ENCODE measurements at regions not wholly inside any gene's neighbourhood (a gene's known extent, or its start where the extent isn't known, plus 50 kb on each side); places are given as distances from the start of the nearest gene placed in this dataset.
A peak's percentile ranks its signal among the peaks of the same experiment; 100 is the strongest.

GRCh38 chr12:131355361-131356245, 355.3 kb upstream of the SFSWAP start:
- no peak for DNase-seq
- no peak for TF ChIP-seq CTCF (IDR thresholded peaks at IDR 0.05)
- TF ChIP-seq POLR2A (IDR thresholded peaks at IDR 0.05): no peak
- H3K27me3 ChIP-seq: no peaks in the 10 kb centered on the region
- H3K4me3 ChIP-seq: no peak overlapping the region
- H3K36me3 ChIP-seq: no peaks in the 10 kb centered on the region
- no peak overlapping the region for H3K27ac ChIP-seq
- H3K4me1 ChIP-seq: no peaks in the 10 kb centered on the region
- no peaks in the 10 kb centered on the region for H3K9me3 ChIP-seq

- TF ChIP-seq CTCF (IDR thresholded peaks at IDR 0.05): no peak
- no peak for TF ChIP-seq POLR2A (IDR thresholded peaks at IDR 0.05)
- no peaks in the 10 kb centered on the region for H3K27me3 ChIP-seq
- H3K36me3 ChIP-seq: no peaks in the 10 kb centered on the region
- no peaks in the 10 kb centered on the region for H3K4me1 ChIP-seq
- no peak overlapping the region for H3K27ac ChIP-seq
- peak in 1 of 3 donors; percentile 15 for DNase-seq
- no peaks in the 10 kb centered on the region for H3K9me3 ChIP-seq
- no peak overlapping the region for H3K4me3 ChIP-seq
Observed at GRCh38 chr12:131356485-131357184, 354.3 kb upstream of the SFSWAP start.

GRCh38 chr12:131357185-131357747, 353.6 kb upstream of the SFSWAP start:
- TF ChIP-seq CTCF (IDR thresholded peaks at IDR 0.05): no peak
- no peak for TF ChIP-seq POLR2A (IDR thresholded peaks at IDR 0.05)
- H3K9me3 ChIP-seq: no peaks in the 10 kb centered on the region
- no peaks in the 10 kb centered on the region for H3K27me3 ChIP-seq
- DNase-seq: peak in 1 of 3 donors; percentile 21
- no peaks in the 10 kb centered on the region for H3K36me3 ChIP-seq
- no peak overlapping the region for H3K4me3 ChIP-seq
- no peaks in the 10 kb centered on the region for H3K4me1 ChIP-seq
- no peak overlapping the region for H3K27ac ChIP-seq

DNA sequence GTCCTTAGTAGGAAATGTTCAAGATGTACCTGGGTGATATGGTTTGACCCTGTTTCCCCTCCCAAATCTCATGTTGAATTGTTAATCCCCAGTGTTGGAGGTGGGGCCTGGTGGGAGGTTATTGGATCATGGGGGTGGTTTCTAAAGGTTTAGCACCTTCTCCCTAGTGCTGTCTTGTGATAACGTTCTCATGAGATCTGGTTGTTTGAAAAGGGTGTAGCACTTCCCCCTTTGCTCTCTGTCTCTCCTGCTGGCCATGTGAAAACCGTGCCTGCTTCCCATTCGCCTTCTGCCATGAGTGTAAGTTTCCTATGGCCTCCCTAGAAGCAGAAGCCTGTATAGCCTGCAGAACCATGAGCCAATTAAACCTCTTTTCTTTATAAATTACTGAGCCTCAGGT, 353.0 kb upstream of the SFSWAP start:
- Histone ChIP-seq H3K4me3 (no peak overlapping the region), H3K4me1 (no peaks in the 10 kb centered on the region), H3K27me3 (no peaks in the 10 kb centered on the region), H3K27ac (no peak overlapping the region), H3K9me3 (no peaks in the 10 kb centered on the region), H3K36me3 (no peaks in the 10 kb centered on the region)
- no peak for TF ChIP-seq CTCF (IDR thresholded peaks at IDR 0.05)
- TF ChIP-seq POLR2A (IDR thresholded peaks at IDR 0.05): no peak
- peak in 1 of 3 donors; percentile 2 for DNase-seq

DNA sequence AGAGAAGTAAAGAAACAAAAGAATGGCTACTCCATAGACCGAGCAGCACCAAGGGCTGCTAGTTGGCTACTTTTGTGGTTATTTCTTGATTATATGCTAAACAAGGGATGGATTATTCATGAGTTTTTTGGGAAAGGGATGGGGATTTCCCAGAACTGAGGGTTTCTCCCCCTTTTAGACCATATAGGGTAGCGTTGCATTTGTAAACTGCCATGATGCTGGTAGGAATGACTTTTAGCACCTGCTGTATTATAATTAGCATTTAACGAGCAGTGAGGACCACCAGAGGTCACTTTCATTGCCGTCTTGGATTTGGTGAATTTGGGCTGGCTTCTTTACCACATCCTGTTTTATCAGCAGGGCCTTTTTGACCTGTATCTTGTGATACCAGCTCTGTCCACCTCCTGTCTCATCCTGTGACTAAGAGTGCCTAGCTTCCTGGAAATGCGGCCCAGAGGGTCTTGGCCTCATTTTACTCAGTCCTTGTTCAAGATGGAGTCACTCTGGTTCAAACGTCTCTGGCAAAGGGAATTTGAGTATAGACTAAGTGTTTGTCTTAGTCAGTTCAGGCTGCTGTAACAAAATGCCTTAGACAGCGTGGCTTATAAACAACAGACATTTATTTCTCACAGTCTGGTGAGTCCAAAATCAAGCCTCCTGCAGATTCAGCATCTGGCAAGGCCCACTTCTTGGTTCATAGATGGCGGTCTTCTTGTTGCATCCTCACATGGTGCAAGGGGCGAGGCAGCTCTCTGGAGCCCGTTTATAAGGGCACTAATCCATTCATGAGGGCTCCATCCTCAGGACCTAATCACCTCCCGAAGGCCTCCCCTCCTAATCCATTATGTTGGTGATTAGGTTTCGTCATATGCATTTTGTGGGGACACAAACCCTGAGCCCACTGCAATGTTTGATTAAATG, 348.3 kb upstream of the SFSWAP start:
- TF ChIP-seq POLR2A (IDR thresholded peaks at IDR 0.05) (no peak), CTCF (IDR thresholded peaks at IDR 0.05) (no peak)
- Histone ChIP-seq H3K27me3 (no peaks in the 10 kb centered on the region), H3K27ac (no peak overlapping the region), H3K4me1 (no peaks in the 10 kb centered on the region), H3K9me3 (no peaks in the 10 kb centered on the region), H3K36me3 (no peaks in the 10 kb centered on the region), H3K4me3 (no peak overlapping the region)
- peak in 1 of 3 donors; percentile 17 for DNase-seq
